SK-N-SH (cell line): ENCODE measurements at regions not wholly inside any gene's neighbourhood (a gene's known extent, or its start where the extent isn't known, plus 50 kb on each side); places are given as distances from the start of the nearest gene placed in this dataset.

Source experiments
- GABPA ChIP-seq: IDR thresholded peaks from 2 replicates; pipeline ENCODE4 v1.4.0; 2012; ENCODE audit warnings: low read depth, mild to moderate bottlenecking
- JUND ChIP-seq: IDR thresholded peaks from 2 replicates; pipeline ENCODE4 v1.4.0; 2012
- NFIC ChIP-seq: IDR thresholded peaks from 2 replicates; pipeline ENCODE4 v1.4.0; 2012; ENCODE audit warnings: borderline replicate concordance
- RAD21 ChIP-seq: IDR thresholded peaks from 2 replicates; pipeline ENCODE4 v1.6.1; 2012; ENCODE audit warnings: mild to moderate bottlenecking, low read length
- RXRA ChIP-seq: IDR thresholded peaks from 2 replicates; pipeline ENCODE4 v1.4.0; 2012; ENCODE audit warnings: low read depth, mild to moderate bottlenecking, borderline replicate concordance
- TAF1 ChIP-seq: IDR thresholded peaks from 2 replicates; pipeline ENCODE4 v1.6.1; 2012; ENCODE audit warnings: low read depth, mild to moderate bottlenecking, low read length, moderate library complexity, borderline replicate concordance
- TF ChIP-seq, protein P1 (sequence below): IDR thresholded peaks from 2 replicates; pipeline ENCODE4 v1.4.0; 2012; ENCODE audit warnings: low read depth, borderline replicate concordance
- TF ChIP-seq, protein P2 (sequence below): fragments of 200-600 bp; sonication (generic); IDR thresholded peaks from 2 replicates; pipeline ENCODE4 v1.6.1; 2017; ENCODE audit warnings: antibody characterized with exemption, mild to moderate bottlenecking, moderate library complexity
- TF ChIP-seq, protein P3 (sequence below): fragments of 150-350 bp; IDR thresholded peaks from 2 replicates; pipeline ENCODE4 v1.6.1; 2017; ENCODE audit warnings: antibody characterized with exemption, low read length, low read depth, borderline replicate concordance

DNA sequence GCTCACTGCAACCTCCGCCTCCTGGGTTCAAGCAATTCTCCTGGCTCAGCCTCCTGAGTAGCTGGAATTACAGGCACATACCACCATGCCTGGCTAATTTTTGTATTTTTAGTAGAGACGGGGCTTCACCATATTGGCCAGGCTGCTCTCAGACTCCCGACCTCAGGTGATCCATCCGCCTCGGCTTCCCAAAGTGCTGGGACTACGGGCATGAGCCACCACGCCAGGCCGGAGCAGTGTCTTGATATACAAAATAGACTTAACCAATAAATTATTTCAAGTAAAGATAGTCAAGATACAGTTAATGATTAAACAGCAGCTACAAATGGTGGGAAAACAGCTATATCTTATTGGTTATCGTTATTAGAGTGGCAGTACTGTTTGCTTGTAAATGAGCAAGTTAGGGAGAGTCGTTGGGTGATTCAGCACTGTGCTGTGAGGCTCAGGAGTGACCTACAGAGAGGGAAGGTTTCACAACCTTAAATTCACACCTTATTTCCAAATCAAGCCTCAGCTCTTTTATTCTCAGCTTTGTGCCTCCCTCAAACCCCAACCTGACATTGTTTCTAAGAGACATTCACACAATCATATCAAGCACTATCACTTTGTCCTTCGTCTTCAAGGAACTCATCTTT, 1128.4 kb upstream of the MAP3K7 start:
- TF ChIP-seq, protein P1, sequence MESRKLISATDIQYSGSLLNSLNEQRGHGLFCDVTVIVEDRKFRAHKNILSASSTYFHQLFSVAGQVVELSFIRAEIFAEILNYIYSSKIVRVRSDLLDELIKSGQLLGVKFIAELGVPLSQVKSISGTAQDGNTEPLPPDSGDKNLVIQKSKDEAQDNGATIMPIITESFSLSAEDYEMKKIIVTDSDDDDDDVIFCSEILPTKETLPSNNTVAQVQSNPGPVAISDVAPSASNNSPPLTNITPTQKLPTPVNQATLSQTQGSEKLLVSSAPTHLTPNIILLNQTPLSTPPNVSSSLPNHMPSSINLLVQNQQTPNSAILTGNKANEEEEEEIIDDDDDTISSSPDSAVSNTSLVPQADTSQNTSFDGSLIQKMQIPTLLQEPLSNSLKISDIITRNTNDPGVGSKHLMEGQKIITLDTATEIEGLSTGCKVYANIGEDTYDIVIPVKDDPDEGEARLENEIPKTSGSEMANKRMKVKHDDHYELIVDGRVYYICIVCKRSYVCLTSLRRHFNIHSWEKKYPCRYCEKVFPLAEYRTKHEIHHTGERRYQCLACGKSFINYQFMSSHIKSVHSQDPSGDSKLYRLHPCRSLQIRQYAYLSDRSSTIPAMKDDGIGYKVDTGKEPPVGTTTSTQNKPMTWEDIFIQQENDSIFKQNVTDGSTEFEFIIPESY: no peak
- TF ChIP-seq TAF1 (no peak), JUND (no peak), GABPA (no peak), RXRA (no peak), RAD21 (no peak), NFIC (no peak)
- TF ChIP-seq, protein P2, sequence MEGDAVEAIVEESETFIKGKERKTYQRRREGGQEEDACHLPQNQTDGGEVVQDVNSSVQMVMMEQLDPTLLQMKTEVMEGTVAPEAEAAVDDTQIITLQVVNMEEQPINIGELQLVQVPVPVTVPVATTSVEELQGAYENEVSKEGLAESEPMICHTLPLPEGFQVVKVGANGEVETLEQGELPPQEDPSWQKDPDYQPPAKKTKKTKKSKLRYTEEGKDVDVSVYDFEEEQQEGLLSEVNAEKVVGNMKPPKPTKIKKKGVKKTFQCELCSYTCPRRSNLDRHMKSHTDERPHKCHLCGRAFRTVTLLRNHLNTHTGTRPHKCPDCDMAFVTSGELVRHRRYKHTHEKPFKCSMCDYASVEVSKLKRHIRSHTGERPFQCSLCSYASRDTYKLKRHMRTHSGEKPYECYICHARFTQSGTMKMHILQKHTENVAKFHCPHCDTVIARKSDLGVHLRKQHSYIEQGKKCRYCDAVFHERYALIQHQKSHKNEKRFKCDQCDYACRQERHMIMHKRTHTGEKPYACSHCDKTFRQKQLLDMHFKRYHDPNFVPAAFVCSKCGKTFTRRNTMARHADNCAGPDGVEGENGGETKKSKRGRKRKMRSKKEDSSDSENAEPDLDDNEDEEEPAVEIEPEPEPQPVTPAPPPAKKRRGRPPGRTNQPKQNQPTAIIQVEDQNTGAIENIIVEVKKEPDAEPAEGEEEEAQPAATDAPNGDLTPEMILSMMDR: no peak
- TF ChIP-seq, protein P3, sequence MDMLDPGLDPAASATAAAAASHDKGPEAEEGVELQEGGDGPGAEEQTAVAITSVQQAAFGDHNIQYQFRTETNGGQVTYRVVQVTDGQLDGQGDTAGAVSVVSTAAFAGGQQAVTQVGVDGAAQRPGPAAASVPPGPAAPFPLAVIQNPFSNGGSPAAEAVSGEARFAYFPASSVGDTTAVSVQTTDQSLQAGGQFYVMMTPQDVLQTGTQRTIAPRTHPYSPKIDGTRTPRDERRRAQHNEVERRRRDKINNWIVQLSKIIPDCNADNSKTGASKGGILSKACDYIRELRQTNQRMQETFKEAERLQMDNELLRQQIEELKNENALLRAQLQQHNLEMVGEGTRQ: no peak
